K562 (cell line): ENCODE measurements at regions not wholly inside any gene's neighbourhood (a gene's known extent, or its start where the extent isn't known, plus 50 kb on each side); places are given as distances from the start of the nearest gene placed in this dataset.

Experiments used
- ATAC-seq: fragments of 200-7000 bp; cut with Tn5 transposase; 3 replicates; pipeline ENCODE4 v1.9.1; 2020; ENCODE audit warnings: moderate library complexity
- BruUV-seq: library from RNA; stranded (reverse); fragments of 400-500 nt; replicated peaks from 2 replicates; lab custom pipeline; 2021; lab: Mats Ljungman, UMichigan
- CTCF ChIA-PET: fragments of 300-600 bp; formaldehyde crosslinking; extraction: SDS; loops from one replicate; lab custom pipeline; 2021; ENCODE audit warnings: low intra/inter-chr PET ratio; lab: Yijun Ruan, JAX
- POLR2A ChIA-PET: fragments of 300-600, 350-650 bp; sonication (Branson Sonifier 250); formaldehyde crosslinking; extraction: SDS; loops from one replicate; lab custom pipeline; 2021; ENCODE audit warnings: antibody characterized with exemption, inconsistent platforms; lab: Yijun Ruan, JAX
- DNase-seq, 4 experiments: peaks; one replicate each; pipeline versions ENCODE4 v3.0.0 to v3.0.0-alpha.2; 2011 to 2018; ENCODE audit warnings: low spot score in 3 of 4, mixed read lengths in 3 of 4; ENCODE audit errors: extremely low read depth in 1 of 4
- FAIRE-seq: peaks from 2 replicates; lab custom pipeline; 2011; peaks lifted over from hg19 to GRCh38; lab: Jason Lieb, UNC
- H2AFZ ChIP-seq: 2 replicates; pipeline ENCODE4 v1.6.0; 2011; ENCODE audit warnings: low read depth, low read length, control low read depth, inconsistent platforms
- H3K27ac ChIP-seq: fragments of 200-600 bp; 3 replicates; pipeline ENCODE4 v1.8.0; 2011; ENCODE audit warnings: low read depth, mild to moderate bottlenecking, control low read depth, inconsistent platforms, low read length, moderate library complexity, mixed read lengths; ENCODE audit errors: extremely low read depth
- H3K27me3 ChIP-seq, 2 experiments: fragments of 300-600 bp in 1 of 2; 2 replicates in 1 of 2; 3 replicates in 1 of 2; pipeline versions ENCODE4 v1.6.0 to v1.8.0; 2011; ENCODE audit warnings: inconsistent platforms in 2 of 2, low read length in 2 of 2, mild to moderate bottlenecking in 1 of 2, mixed read lengths in 1 of 2, moderate library complexity in 1 of 2; ENCODE audit not compliant: control insufficient read depth in 2 of 2, insufficient read depth in 2 of 2
- H3K36me3 ChIP-seq: fragments of 300-600 bp; 3 replicates; pipeline ENCODE4 v1.8.0; 2011; ENCODE audit warnings: mild to moderate bottlenecking, low read length, inconsistent platforms; ENCODE audit not compliant: control insufficient read depth, insufficient read depth
- H3K4me1 ChIP-seq, 2 experiments: fragments of 200-600 bp in 1 of 2; replicated peaks in 1 of 2; 2 replicates in 1 of 2; 3 replicates in 1 of 2; pipeline versions ENCODE4 v1.5.1 to v1.8.0; 2011; ENCODE audit warnings: inconsistent platforms in 2 of 2, low read length in 2 of 2, mild to moderate bottlenecking in 1 of 2, mixed read lengths in 1 of 2, moderate library complexity in 1 of 2; ENCODE audit not compliant: control insufficient read depth in 2 of 2, insufficient read depth in 2 of 2
- H3K4me2 ChIP-seq: 2 replicates; pipeline ENCODE4 v1.6.1; 2011; ENCODE audit warnings: low read length, control low read depth, inconsistent platforms, mixed read lengths; ENCODE audit not compliant: insufficient read depth
- H3K4me3 ChIP-seq: fragments of 200-600 bp; sonication (generic), shearing (Covaris generic); 2 replicates; pipeline ENCODE4 v1.5.1; 2016; ENCODE audit warnings: control low read depth, inconsistent platforms
- H3K79me2 ChIP-seq: fragments of 200-600 bp; 3 replicates; pipeline ENCODE4 v1.8.0; 2011; ENCODE audit warnings: low read length, inconsistent platforms; ENCODE audit not compliant: control insufficient read depth, insufficient read depth
- H3K9ac ChIP-seq, 2 experiments: 2 replicates each; pipeline versions ENCODE4 v1.6.0 to v1.6.1; 2011; ENCODE audit warnings: low read depth in 2 of 2, low read length in 2 of 2, control low read depth in 1 of 2, inconsistent platforms in 1 of 2, mild to moderate bottlenecking in 1 of 2, mixed read lengths in 1 of 2; ENCODE audit not compliant: insufficient read depth in 1 of 2
- H3K9me1 ChIP-seq: one replicate; pipeline ENCODE4 v1.6.0; 2011; ENCODE audit warnings: inconsistent platforms, mild to moderate bottlenecking, low read length, moderate library complexity; ENCODE audit not compliant: control insufficient read depth, insufficient read depth
- H3K9me3 ChIP-seq: replicated peaks from 2 replicates; pipeline ENCODE4 v1.5.1; 2011; ENCODE audit warnings: low read depth, low read length, inconsistent platforms; ENCODE audit not compliant: control insufficient read depth, insufficient read depth
- H4K20me1 ChIP-seq: replicated peaks from 2 replicates; pipeline ENCODE4 v1.6.1; 2011; ENCODE audit warnings: low read length, inconsistent platforms, mixed read lengths; ENCODE audit not compliant: control insufficient read depth, insufficient read depth
- ARID2 ChIP-seq: fragments of 450-650 bp; IDR thresholded peaks from 2 replicates; pipeline ENCODE4 v1.6.1; 2017; ENCODE audit warnings: antibody characterized with exemption, mild to moderate bottlenecking
- BRF2 ChIP-seq: IDR thresholded peaks from 3 replicates; pipeline ENCODE4 v1.6.1; 2011; ENCODE audit warnings: borderline replicate concordance, mild to moderate bottlenecking; ENCODE audit not compliant: insufficient read length, insufficient read depth
- HBP1 ChIP-seq: fragments of 450-650 bp; formaldehyde crosslinking; IDR thresholded peaks from 2 replicates; pipeline ENCODE4 v1.4.0; 2022; ENCODE audit warnings: missing genetic modification characterization
- HIVEP1 ChIP-seq: fragments of 250-450 bp; sonication (Bioruptor Pico); IDR thresholded peaks from 2 replicates; pipeline ENCODE4 v1.4.0; 2020; ENCODE audit warnings: mild to moderate bottlenecking
- POLR3A ChIP-seq: IDR thresholded peaks from 2 replicates; pipeline ENCODE4 v1.6.1; 2011; ENCODE audit warnings: borderline replicate concordance, mild to moderate bottlenecking, moderate library complexity; ENCODE audit not compliant: insufficient read length, insufficient read depth; ENCODE audit errors: extremely low read depth
- SMARCE1 ChIP-seq: fragments of 450-650 bp; IDR thresholded peaks from 2 replicates; pipeline ENCODE4 v1.7.1; 2016; ENCODE audit warnings: mild to moderate bottlenecking
- ZNF512 ChIP-seq: IDR thresholded peaks from 2 replicates; pipeline ENCODE4 v1.6.1; 2016; ENCODE audit warnings: missing genetic modification characterization, missing compliant biosample characterization
- WGBS: fragments of 100-300 bp; shearing (Covaris generic); methylation state at CpG from one replicate; pipeline ENCODE4 v1.1.6; 2016; ENCODE audit warnings: low coverage, mixed read lengths; ENCODE audit not compliant: insufficient coverage; ENCODE audit errors: missing lambda C conversion rate; 5-methylcytosine and 5-hydroxymethylcytosine counted together
- in situ Hi-C: fragments of 300-500 bp; cut with MboI; formaldehyde crosslinking; loops from 4 replicates; pipeline ENCODE4 v1.15.0; 2018; ENCODE audit warnings: inconsistent platforms, mixed read lengths
- intact Hi-C: fragments of 100-400 bp; cut with micrococcal nuclease; formaldehyde crosslinking; loops from 2 replicates; pipeline ENCODE4 v1.14.2; 2022

GRCh38 chr5:171617817-171618591 is 167.6 kb upstream of the SMIM23 start:
- intact Hi-C loops, result no loop called here
- no peak for FAIRE-seq
- CTCF ChIA-PET, result no interaction called here

More at GRCh38 chr5:171617817-171618591, 167.6 kb upstream of the SMIM23 start:
- Histone ChIP-seq H3K4me1 (peaks cover 0 to 4% of the 10 kb centered on the region in 2 experiments; a peak in 1 of 5 replicates), H3K79me2 (no peaks in the 10 kb centered on the region), H3K27me3 (peaks cover 14 to 48% of the 10 kb centered on the region in 2 experiments; a peak in 4 of 5 replicates), H3K4me3 (no peak overlapping the region), H3K36me3 (no peaks in the 10 kb centered on the region), H3K9me1 (no peaks in the 10 kb centered on the region), H3K27ac (no peak overlapping the region), H3K9me3 (no peaks in the 10 kb centered on the region), H4K20me1 (peaks cover 8% of the 10 kb centered on the region; the same call in 1 of the 2 replicates), H3K9ac (peak overlapping the region in 1 of 2 experiments; percentile 17; a peak in 1 of 4 replicates), H2AFZ (no peak overlapping the region), H3K4me2 (no peak overlapping the region)
- POLR2A ChIA-PET, result interaction anchor here (0.6 to 0.8 kb wide), 2 partner anchors 270 to 561 kb away, joined by 3 read pairs; no protein-coding TSS in a partner anchor
- in situ Hi-C loops, result no loop called here
- DNase-seq (no peak), ATAC-seq (no peak)
- TF ChIP-seq POLR3A, result no peak
- no peak for TF ChIP-seq SMARCE1
- no peak for TF ChIP-seq ARID2
- no peak for TF ChIP-seq BRF2
- no peak for TF ChIP-seq HIVEP1
- no peak for TF ChIP-seq ZNF512 (tag)
- TF ChIP-seq HBP1, result no peak
- BruUV-seq, result no TSS peak
- WGBS, result under 1% methylated on average over 18 of the region's 19 CpGs
